Esophagus muscularis mucosa (tissue), 4 donors: ENCODE measurements at regions not wholly inside any gene's neighbourhood (a gene's known extent, or its start where the extent isn't known, plus 50 kb on each side); places are given as distances from the start of the nearest gene placed in this dataset.

Experiments
- DNase-seq: peaks from one replicate; pipeline ENCODE4 v3.0.0-alpha.2; 2017; ENCODE audit errors: extremely low spot score
- H3K27ac ChIP-seq, 4 donors: fragments of 200-600 bp; sonication (generic); replicated peaks in 1 of 4; 1 replicate in 3 of 4; 2 replicates in 1 of 4; pipeline ENCODE4 v1.5.1; 2016 to 2019; ENCODE audit warnings: mild to moderate bottlenecking in 1 of 4
- H3K27me3 ChIP-seq, 4 donors: fragments of 200-600 bp; sonication (generic); one replicate each; pipeline versions ENCODE4 v1.5.1 to v1.6.0; 2016 to 2019
- H3K36me3 ChIP-seq, 4 donors: fragments of 200-600 bp; sonication (generic); one replicate each; pipeline ENCODE4 v1.5.1; 2016 to 2019
- H3K4me1 ChIP-seq, 4 donors: fragments of 200-600 bp; sonication (generic); one replicate each; pipeline ENCODE4 v1.5.1; 2016 to 2019
- H3K4me3 ChIP-seq, 4 donors: fragments of 200-600 bp; sonication (generic); 1 replicate in 2 of 4; 2 replicates in 2 of 4; pipeline ENCODE4 v1.5.1; 2016 to 2019; ENCODE audit warnings: mild to moderate bottlenecking in 4 of 4, moderate library complexity in 1 of 4
- H3K9me3 ChIP-seq, 4 donors: fragments of 200-600 bp; sonication (generic); 1 replicate in 3 of 4; 2 replicates in 1 of 4; pipeline ENCODE4 v1.5.1; 2016 to 2019
- CTCF ChIP-seq, 3 experiments: fragments of 200-600 bp in 2 of 3; fragments of 450-650 bp in 1 of 3; sonication (generic) in 2 of 3; IDR thresholded peaks; one replicate each; pipeline ENCODE4 v1.5.1; 2017 to 2019; ENCODE audit warnings: antibody characterized with exemption in 3 of 3, mild to moderate bottlenecking in 2 of 3, moderate library complexity in 1 of 3
- EP300 ChIP-seq: sonication (generic); formaldehyde crosslinking; IDR thresholded peaks from one replicate; pipeline ENCODE4 v1.6.1; 2017; ENCODE audit warnings: antibody characterized with exemption
- POLR2A ChIP-seq: fragments of 450-650 bp; IDR thresholded peaks from one replicate; pipeline ENCODE4 v1.6.1; 2017; ENCODE audit warnings: antibody characterized with exemption, moderate library complexity, mild to moderate bottlenecking, low read depth
- POLR2AphosphoS5 ChIP-seq, 2 donors: sonication (generic); formaldehyde crosslinking; IDR thresholded peaks; one replicate each; pipeline ENCODE4 v1.6.1; 2017; ENCODE audit warnings: antibody characterized with exemption in 2 of 2
- WGBS: methylation state at CpG from one replicate; pipeline ENCODE4 v1.1.5; 2018; 5-methylcytosine and 5-hydroxymethylcytosine counted together
- intact Hi-C: fragments of 100-400 bp; cut with DNase I; formaldehyde crosslinking; loops from one replicate; pipeline ENCODE4 v1.15.1; 2023

DNA sequence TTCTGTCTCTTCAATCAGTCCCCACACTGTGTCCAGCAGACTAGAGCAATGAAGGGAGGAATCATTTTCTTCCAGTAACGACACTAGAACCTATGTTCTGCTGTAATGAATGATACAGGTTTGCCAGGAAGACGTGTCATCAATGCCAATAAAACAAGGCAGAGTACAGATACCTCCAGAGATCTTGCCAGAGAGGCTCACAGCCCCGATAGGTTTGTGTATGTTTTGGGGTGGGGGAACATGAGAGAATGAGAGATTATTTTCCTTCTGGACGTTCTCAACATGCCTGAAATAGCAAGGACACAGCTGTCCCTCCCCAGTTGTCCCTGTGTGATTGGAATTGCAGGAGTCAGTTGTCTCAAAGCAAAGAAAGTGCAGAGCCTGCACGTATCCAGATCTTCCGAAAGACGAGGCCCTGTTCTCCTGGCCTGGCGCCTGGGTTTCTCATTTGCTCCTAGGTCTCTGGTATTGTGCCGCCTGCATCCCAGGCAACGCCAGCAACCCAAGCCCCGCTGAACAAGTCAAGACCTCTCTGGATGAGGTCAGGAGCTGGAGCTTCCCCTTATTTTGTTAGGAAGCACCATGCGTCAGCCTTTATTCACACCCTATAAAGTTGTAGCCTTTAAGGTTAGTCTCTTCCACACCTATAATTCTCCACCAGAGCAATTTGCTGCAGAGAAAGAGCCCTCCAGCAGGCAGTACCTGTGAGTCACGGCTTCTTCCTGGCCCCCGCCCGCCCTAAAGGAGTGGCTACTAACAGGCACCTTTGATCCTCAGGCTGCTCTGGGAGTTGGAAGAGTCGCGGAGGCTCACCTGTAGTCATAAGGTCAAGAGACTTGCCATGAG lies 130.5 kb downstream of the TOMM20 start:
- no peak for DNase-seq
- Histone ChIP-seq H3K9me3 (no peaks in the 10 kb centered on the region), H3K4me1 (peaks cover 34 to 55% (median 52%) of the 10 kb centered on the region in 4 donors), H3K36me3 (no peaks in the 10 kb centered on the region), H3K27ac (peak overlapping the region; percentile 95 to 98 (median 96)), H3K27me3 (no peaks in the 10 kb centered on the region), H3K4me3 (peak overlapping the region in 3 of 4 donors; percentile 22 to 30 (median 27))
- 53% methylated on average over 17 of the region's 17 CpGs for WGBS
- peak; percentile 7 for TF ChIP-seq EP300
- TF ChIP-seq POLR2A = no peak
- no peak for TF ChIP-seq CTCF (IDR thresholded peaks at IDR 0.05)
- peak; percentile 51 to 62 for TF ChIP-seq POLR2AphosphoS5 (IDR thresholded peaks at IDR 0.05)
- intact Hi-C loops = loop anchor here (5.0 kb wide), 2 partner anchors 276 to 386 kb away; partner anchors contain the start of gene IRF2BP2

- 18% methylated on average over 13 of the region's 16 CpGs for WGBS
- intact Hi-C loops = loop anchor here (5.0 kb wide), 2 partner anchors 275 to 385 kb away; partner anchors contain the start of gene IRF2BP2
- Histone ChIP-seq H3K27ac (peak overlapping the region; percentile 95 to 98 (median 96)), H3K9me3 (no peaks in the 10 kb centered on the region), H3K4me3 (peak overlapping the region in 3 of 4 donors; percentile 22 to 30 (median 27)), H3K4me1 (peaks cover 34 to 55% (median 52%) of the 10 kb centered on the region in 4 donors), H3K36me3 (no peaks in the 10 kb centered on the region), H3K27me3 (no peaks in the 10 kb centered on the region)
- TF ChIP-seq EP300 (peak; percentile 99), POLR2AphosphoS5 (IDR thresholded peaks at IDR 0.05) (peak; percentile 97 to 100), CTCF (IDR thresholded peaks at IDR 0.05) (no peak)
- DNase-seq = peak; percentile 99
Observed at GRCh38 chr1:234997201-234997895, 131.3 kb downstream of the TOMM20 start.

- intact Hi-C loops = loop anchor here (5.0 kb wide), 2 partner anchors 274 to 384 kb away; partner anchors contain the start of gene IRF2BP2
- Histone ChIP-seq H3K27ac (peak overlapping the region; percentile 95 to 98 (median 96)), H3K36me3 (no peaks in the 10 kb centered on the region), H3K9me3 (no peaks in the 10 kb centered on the region), H3K27me3 (no peaks in the 10 kb centered on the region), H3K4me1 (peaks cover 34 to 53% (median 52%) of the 10 kb centered on the region in 4 donors), H3K4me3 (no peak overlapping the region)
- no peak for DNase-seq
- 93% methylated on average over 9 of the region's 9 CpGs for WGBS
- TF ChIP-seq EP300 = no peak
- TF ChIP-seq CTCF (IDR thresholded peaks at IDR 0.05) = no peak
Observed at GRCh38 chr1:234996245-234996757, 132.3 kb downstream of the TOMM20 start.

DNA sequence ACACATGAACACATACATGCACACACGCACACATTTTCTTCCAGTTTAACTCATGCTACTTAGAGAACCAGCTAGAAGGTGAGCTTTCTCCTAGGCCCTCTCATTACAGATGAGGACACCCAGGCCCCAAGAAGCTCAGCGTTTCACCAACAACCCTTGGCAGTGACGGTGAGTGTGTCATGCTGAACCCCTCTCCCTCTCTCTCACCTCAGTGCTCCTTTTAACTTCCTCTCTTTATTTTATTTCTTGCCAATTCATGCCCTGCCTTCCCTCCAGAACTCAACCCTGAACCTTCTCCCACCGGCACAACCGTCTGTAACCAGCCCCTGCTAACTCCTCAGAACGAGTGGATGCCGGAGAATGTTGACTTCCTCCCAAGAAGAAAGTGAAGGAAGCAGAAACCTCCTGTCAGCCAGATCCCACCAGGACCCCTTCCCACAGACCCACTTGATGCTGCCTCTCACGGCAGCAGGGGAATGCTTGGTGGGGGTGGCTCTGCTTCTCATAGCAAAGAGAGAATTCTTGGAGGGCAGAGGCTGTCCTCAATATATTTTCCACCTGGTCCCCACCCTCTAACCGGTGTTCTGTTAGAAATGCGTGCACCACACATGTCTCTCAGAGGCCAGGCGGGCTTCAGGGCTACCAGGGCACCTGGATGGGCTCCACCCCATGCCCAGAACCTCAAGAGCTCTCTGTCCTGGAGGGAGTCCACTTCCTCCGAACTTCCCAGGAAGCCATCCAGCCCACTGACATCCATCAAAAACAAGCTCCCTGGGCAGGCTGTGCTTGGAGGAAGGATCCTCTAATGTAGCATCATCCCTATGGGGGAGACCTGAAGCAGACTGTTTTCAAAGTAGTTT lies 134.0 kb downstream of the TOMM20 start:
- no peak for DNase-seq
- Histone ChIP-seq H3K27ac (peak overlapping the region in 3 of 4 donors; percentile 42 to 58 (median 48)), H3K9me3 (no peaks in the 10 kb centered on the region), H3K4me3 (no peak overlapping the region), H3K36me3 (no peaks in the 10 kb centered on the region), H3K27me3 (no peaks in the 10 kb centered on the region), H3K4me1 (peaks cover 34 to 45% (median 44%) of the 10 kb centered on the region in 4 donors)
- 61% methylated on average over 8 of the region's 12 CpGs for WGBS
- TF ChIP-seq CTCF (IDR thresholded peaks at IDR 0.05) = no peak
- no peak for TF ChIP-seq POLR2A
- TF ChIP-seq POLR2AphosphoS5 (IDR thresholded peaks at IDR 0.05) = no peak
- TF ChIP-seq EP300 = no peak
- intact Hi-C loops = loop anchor here (5.0 kb wide), 3 partner anchors 272 to 457 kb away; partner anchors contain the start of gene IRF2BP2
